Transverse colon (tissue), 4 donors: ENCODE measurements at regions not wholly inside any gene's neighbourhood (a gene's known extent, or its start where the extent isn't known, plus 50 kb on each side); places are given as distances from the start of the nearest gene placed in this dataset.

ENCODE experiments used
- DNase-seq: peaks from one replicate; pipeline ENCODE4 v3.0.0-alpha.2; 2019
- H3K27ac ChIP-seq, 4 donors: fragments of 200-600 bp; sonication (generic); 2 replicates each; pipeline ENCODE4 v1.5.1; 2016 to 2018; ENCODE audit warnings: inconsistent platforms in 4 of 4
- H3K27me3 ChIP-seq: fragments of 200-600 bp; sonication (generic); 2 replicates; pipeline ENCODE4 v1.5.1; 2017; ENCODE audit warnings: inconsistent platforms
- H3K36me3 ChIP-seq, 4 donors: fragments of 200-600 bp; sonication (generic); 2 replicates each; pipeline ENCODE4 v1.5.1; 2017 to 2019; ENCODE audit warnings: inconsistent platforms in 4 of 4
- H3K4me1 ChIP-seq, 4 donors: fragments of 200-600 bp; sonication (generic); 2 replicates each; pipeline ENCODE4 v1.5.1; 2017 to 2020; ENCODE audit warnings: inconsistent platforms in 4 of 4
- H3K4me3 ChIP-seq, 4 donors: fragments of 200-600 bp; sonication (generic); 1 replicate in 1 of 4; 2 replicates in 3 of 4; pipeline versions ENCODE4 v1.5.1 to v1.6.1; 2017 to 2019; ENCODE audit warnings: inconsistent platforms in 4 of 4
- H3K9me3 ChIP-seq, 2 donors: fragments of 200-600 bp; sonication (generic); 2 replicates each; pipeline ENCODE4 v1.5.1; 2017 to 2019; ENCODE audit warnings: inconsistent platforms in 2 of 2
- EP300 ChIP-seq: sonication (generic); formaldehyde crosslinking; IDR thresholded peaks from one replicate; pipeline ENCODE4 v1.6.1; 2017; ENCODE audit warnings: antibody characterized with exemption, low read depth
- POLR2A ChIP-seq: fragments of 450-650 bp; IDR thresholded peaks from one replicate; pipeline ENCODE4 v1.6.1; 2016; ENCODE audit warnings: antibody characterized with exemption, mild to moderate bottlenecking, moderate library complexity
- POLR2AphosphoS5 ChIP-seq, 3 donors: sonication (generic); formaldehyde crosslinking; IDR thresholded peaks; one replicate each; pipeline ENCODE4 v1.6.1; 2016; ENCODE audit warnings: antibody characterized with exemption in 3 of 3
- WGBS, 2 donors: methylation state at CpG; one replicate each; pipeline ENCODE4 v1.1.5; 2018; ENCODE audit warnings: low coverage in 1 of 2; 5-methylcytosine and 5-hydroxymethylcytosine counted together
- in situ Hi-C, 4 donors: fragments of 200-750 bp; cut with MboI; loops; one replicate each; pipeline versions ENCODE4 v1.15.0 to v1.15.1; 2017; ENCODE audit warnings: low sequenced_read_pairs in 3 of 4, low pct_ligation_motif_present in 1 of 4, low pct_unique_long_range_greater_than_20kb in 1 of 4
- intact Hi-C: fragments of 100-400 bp; cut with DNase I; formaldehyde crosslinking; loops from one replicate; pipeline ENCODE4 v1.15.1; 2023; ENCODE audit warnings: low total_unique reads
- TF ChIP-seq, protein P1 (sequence below), 5 experiments: fragments of 200-600 bp in 3 of 5; fragments of 450-650 bp in 2 of 5; sonication (generic) in 3 of 5; IDR thresholded peaks; 1 replicate in 2 of 5; 2 replicates in 3 of 5; pipeline ENCODE4 v1.5.1; 2016 to 2017; ENCODE audit warnings: antibody characterized with exemption in 5 of 5, inconsistent platforms in 3 of 5, mild to moderate bottlenecking in 2 of 5, moderate library complexity in 1 of 5

GRCh38 chr19:8910775-8911414 is 78.7 kb downstream of the MBD3L1 start:
- in situ Hi-C loops (no loop called here), intact Hi-C loops (no loop called here)
- 65 to 70% methylated on average over 3 of the region's 3 CpGs for WGBS, 2 donors
- Histone ChIP-seq H3K27me3 (no peaks in the 10 kb centered on the region), H3K9me3 (no peaks in the 10 kb centered on the region), H3K27ac (no peak overlapping the region), H3K4me3 (no peak overlapping the region), H3K4me1 (no peaks in the 10 kb centered on the region), H3K36me3 (no peaks in the 10 kb centered on the region)
- DNase-seq: no peak
- no peak for TF ChIP-seq POLR2AphosphoS5 (IDR thresholded peaks at IDR 0.05)
- TF ChIP-seq, protein P1, sequence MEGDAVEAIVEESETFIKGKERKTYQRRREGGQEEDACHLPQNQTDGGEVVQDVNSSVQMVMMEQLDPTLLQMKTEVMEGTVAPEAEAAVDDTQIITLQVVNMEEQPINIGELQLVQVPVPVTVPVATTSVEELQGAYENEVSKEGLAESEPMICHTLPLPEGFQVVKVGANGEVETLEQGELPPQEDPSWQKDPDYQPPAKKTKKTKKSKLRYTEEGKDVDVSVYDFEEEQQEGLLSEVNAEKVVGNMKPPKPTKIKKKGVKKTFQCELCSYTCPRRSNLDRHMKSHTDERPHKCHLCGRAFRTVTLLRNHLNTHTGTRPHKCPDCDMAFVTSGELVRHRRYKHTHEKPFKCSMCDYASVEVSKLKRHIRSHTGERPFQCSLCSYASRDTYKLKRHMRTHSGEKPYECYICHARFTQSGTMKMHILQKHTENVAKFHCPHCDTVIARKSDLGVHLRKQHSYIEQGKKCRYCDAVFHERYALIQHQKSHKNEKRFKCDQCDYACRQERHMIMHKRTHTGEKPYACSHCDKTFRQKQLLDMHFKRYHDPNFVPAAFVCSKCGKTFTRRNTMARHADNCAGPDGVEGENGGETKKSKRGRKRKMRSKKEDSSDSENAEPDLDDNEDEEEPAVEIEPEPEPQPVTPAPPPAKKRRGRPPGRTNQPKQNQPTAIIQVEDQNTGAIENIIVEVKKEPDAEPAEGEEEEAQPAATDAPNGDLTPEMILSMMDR (IDR thresholded peaks at IDR 0.05): no peak
- TF ChIP-seq EP300: no peak
- no peak for TF ChIP-seq POLR2A

GRCh38 chr19:8915997-8916396 is 83.8 kb downstream of the MBD3L1 start:
- intact Hi-C loops (no loop called here), in situ Hi-C loops (no loop called here)
- no peaks in the 10 kb centered on the region for H3K36me3 ChIP-seq
- TF ChIP-seq, protein P1 (IDR thresholded peaks at IDR 0.05): no peak
- TF ChIP-seq POLR2AphosphoS5 (IDR thresholded peaks at IDR 0.05) (no peak), EP300 (no peak), POLR2A (no peak)
- no peaks in the 10 kb centered on the region for H3K4me1 ChIP-seq
- H3K27me3 ChIP-seq: no peaks in the 10 kb centered on the region
- H3K27ac ChIP-seq: no peak overlapping the region
- WGBS, 2 donors: 70% methylated on average over 4 of the region's 4 CpGs
- no peak overlapping the region for H3K4me3 ChIP-seq
- no peak for DNase-seq
- H3K9me3 ChIP-seq: no peaks in the 10 kb centered on the region

- Histone ChIP-seq H3K36me3 (no peaks in the 10 kb centered on the region), H3K27me3 (no peaks in the 10 kb centered on the region), H3K4me3 (no peak overlapping the region), H3K27ac (no peak overlapping the region), H3K4me1 (no peaks in the 10 kb centered on the region), H3K9me3 (no peaks in the 10 kb centered on the region)
- no peak for DNase-seq
- TF ChIP-seq POLR2AphosphoS5 (IDR thresholded peaks at IDR 0.05) (no peak), EP300 (no peak), POLR2A (no peak)
- TF ChIP-seq, protein P1 (IDR thresholded peaks at IDR 0.05): no peak
- in situ Hi-C loops (no loop called here), intact Hi-C loops (no loop called here)
- 40 to 64% methylated on average over 2 to 11 of the region's 11 CpGs for WGBS, 2 donors
Observed at GRCh38 chr19:8922591-8922990, 87.6 kb downstream of the MUC16 start.

- in situ Hi-C loops: no loop called here
- WGBS, 2 donors: 81 to 86% methylated on average over 7 to 12 of the region's 12 CpGs
- intact Hi-C loops: no loop called here
- H3K9me3 ChIP-seq: no peaks in the 10 kb centered on the region
- H3K27ac ChIP-seq: no peak overlapping the region
- H3K4me3 ChIP-seq: no peak overlapping the region
- H3K4me1 ChIP-seq: no peaks in the 10 kb centered on the region
- H3K36me3 ChIP-seq: no peaks in the 10 kb centered on the region
- DNase-seq: no peak
- no peak for TF ChIP-seq EP300
- no peak for TF ChIP-seq POLR2A
- TF ChIP-seq POLR2AphosphoS5 (IDR thresholded peaks at IDR 0.05): no peak
- TF ChIP-seq, protein P1 (IDR thresholded peaks at IDR 0.05): no peak
- H3K27me3 ChIP-seq: no peaks in the 10 kb centered on the region
Observed at GRCh38 chr19:8924283-8924682, 85.9 kb downstream of the MUC16 start.
